SK-N-SH (cell line): ENCODE measurements at regions not wholly inside any gene's neighbourhood (a gene's known extent, or its start where the extent isn't known, plus 50 kb on each side); places are given as distances from the start of the nearest gene placed in this dataset.

Experiments used
- CTCF ChIP-seq: fragments of 200-600 bp; sonication (generic); IDR thresholded peaks from 2 replicates; pipeline ENCODE4 v1.6.1; 2017; ENCODE audit warnings: antibody characterized with exemption, mild to moderate bottlenecking, moderate library complexity
- NRF1 ChIP-seq: IDR thresholded peaks from 2 replicates; pipeline ENCODE4 v1.6.1; 2012; ENCODE audit warnings: low read depth, mild to moderate bottlenecking, low read length
- TF ChIP-seq, protein P1 (sequence below): IDR thresholded peaks from 2 replicates; pipeline ENCODE4; 2012

GRCh38 chr4:34035225-34035624 is 2209.1 kb downstream of the ARAP2 start:
- no peak for TF ChIP-seq NRF1
- TF ChIP-seq CTCF: no peak
- TF ChIP-seq, protein P1, sequence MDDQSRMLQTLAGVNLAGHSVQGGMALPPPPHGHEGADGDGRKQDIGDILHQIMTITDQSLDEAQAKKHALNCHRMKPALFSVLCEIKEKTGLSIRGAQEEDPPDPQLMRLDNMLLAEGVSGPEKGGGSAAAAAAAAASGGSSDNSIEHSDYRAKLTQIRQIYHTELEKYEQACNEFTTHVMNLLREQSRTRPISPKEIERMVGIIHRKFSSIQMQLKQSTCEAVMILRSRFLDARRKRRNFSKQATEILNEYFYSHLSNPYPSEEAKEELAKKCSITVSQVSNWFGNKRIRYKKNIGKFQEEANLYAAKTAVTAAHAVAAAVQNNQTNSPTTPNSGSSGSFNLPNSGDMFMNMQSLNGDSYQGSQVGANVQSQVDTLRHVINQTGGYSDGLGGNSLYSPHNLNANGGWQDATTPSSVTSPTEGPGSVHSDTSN: no peak
